ENCODE measurements at regions not wholly inside any gene's neighbourhood (a gene's known extent, or its start where the extent isn't known, plus 50 kb on each side); places are given as distances from the start of the nearest gene placed in this dataset.
A peak's percentile ranks its signal among the peaks of the same experiment; 100 is the strongest.

- DNase-seq: no peak
- WGBS, 2 donors: 0 to 14% methylated on average over 1 of the region's 1 CpG
- no peaks in the 10 kb centered on the region for H3K36me3 ChIP-seq
- H3K27ac ChIP-seq: peak overlapping the region in 1 of 4 donors; percentile 33
- intact Hi-C loops (cut with DNase I): no loop called here
- H3K27me3 ChIP-seq: no peaks in the 10 kb centered on the region
- H3K4me1 ChIP-seq: peaks cover 0 to 6% (median 2%) of the 10 kb centered on the region in 3 donors
- TF ChIP-seq POLR2A (IDR thresholded peaks at IDR 0.05) (no peak), CTCF (IDR thresholded peaks at IDR 0.05) (no peak)
- H3K4me3 ChIP-seq: no peak overlapping the region
- H3K9me3 ChIP-seq: no peaks in the 10 kb centered on the region
Observed at GRCh38 chr12:67082221-67082620, 186.9 kb upstream of the CAND1 start.

GRCh38 chr12:67085699-67086098, 183.5 kb upstream of the CAND1 start:
- TF ChIP-seq POLR2A (IDR thresholded peaks at IDR 0.05) (no peak), CTCF (IDR thresholded peaks at IDR 0.05) (no peak)
- Histone ChIP-seq H3K27me3 (no peaks in the 10 kb centered on the region), H3K4me3 (no peak overlapping the region), H3K27ac (no peak overlapping the region), H3K4me1 (peaks cover 0 to 8% (median 2%) of the 10 kb centered on the region in 3 donors), H3K9me3 (no peaks in the 10 kb centered on the region), H3K36me3 (no peaks in the 10 kb centered on the region)
- WGBS, 2 donors: 72 to 76% methylated on average over 2 of the region's 2 CpGs
- intact Hi-C loops (cut with DNase I): no loop called here
- no peak for DNase-seq

- H3K36me3 ChIP-seq: no peaks in the 10 kb centered on the region
- H3K27me3 ChIP-seq: no peaks in the 10 kb centered on the region
- no peak overlapping the region for H3K4me3 ChIP-seq
- WGBS, 2 donors: 77 to 80% methylated on average over 2 of the region's 2 CpGs
- no peak overlapping the region for H3K27ac ChIP-seq
- intact Hi-C loops (cut with DNase I): no loop called here
- TF ChIP-seq POLR2A (IDR thresholded peaks at IDR 0.05) (no peak), CTCF (IDR thresholded peaks at IDR 0.05) (no peak)
- no peak for DNase-seq
- no peaks in the 10 kb centered on the region for H3K9me3 ChIP-seq
- peaks cover 0 to 12% (median 2%) of the 10 kb centered on the region in 3 donors for H3K4me1 ChIP-seq
Observed at GRCh38 chr12:67086116-67086515, 183.0 kb upstream of the CAND1 start.

GRCh38 chr12:67088401-67089118, 180.6 kb upstream of the CAND1 start:
- H3K27me3 ChIP-seq: no peaks in the 10 kb centered on the region
- H3K9me3 ChIP-seq: no peaks in the 10 kb centered on the region
- H3K27ac ChIP-seq: no peak overlapping the region
- intact Hi-C loops (cut with DNase I): no loop called here
- H3K36me3 ChIP-seq: no peaks in the 10 kb centered on the region
- TF ChIP-seq CTCF (IDR thresholded peaks at IDR 0.05) (no peak), POLR2A (IDR thresholded peaks at IDR 0.05) (no peak)
- H3K4me3 ChIP-seq: no peak overlapping the region
- no peak for DNase-seq
- whole genome bisulfite sequencing, 2 donors: 75 to 79% methylated on average over 3 of the region's 3 CpGs
- peaks cover 0 to 16% (median 0%) of the 10 kb centered on the region in 3 donors for H3K4me1 ChIP-seq

- WGBS, 2 donors: 20 to 36% methylated on average over 3 of the region's 3 CpGs
- TF ChIP-seq POLR2A (IDR thresholded peaks at IDR 0.05) (no peak), CTCF (IDR thresholded peaks at IDR 0.05) (no peak)
- DNase-seq: no peak
- H3K4me1 ChIP-seq: peaks cover 0 to 21% (median 4%) of the 10 kb centered on the region in 3 donors
- no peaks in the 10 kb centered on the region for H3K9me3 ChIP-seq
- intact Hi-C loops (cut with DNase I): no loop called here
- peak overlapping the region in 2 of 4 donors; percentile 26 to 61 for H3K27ac ChIP-seq
- no peaks in the 10 kb centered on the region for H3K27me3 ChIP-seq
- H3K4me3 ChIP-seq: no peak overlapping the region
- H3K36me3 ChIP-seq: no peaks in the 10 kb centered on the region
Observed at GRCh38 chr12:67091204-67091603, 178.0 kb upstream of the CAND1 start.
